Mucosa of stomach (tissue), 1 donor: ENCODE measurements at regions not wholly inside any gene's neighbourhood (a gene's known extent, or its start where the extent isn't known, plus 50 kb on each side); places are given as distances from the start of the nearest gene placed in this dataset.

Experiments
- H3K27me3 ChIP-seq: one replicate; pipeline ENCODE4 v1.7.0; 2013; ENCODE audit warnings: mild to moderate bottlenecking, low read length; ENCODE audit not compliant: control insufficient read depth, insufficient read depth
- H3K36me3 ChIP-seq: one replicate; pipeline ENCODE4 v1.7.0; 2013; ENCODE audit warnings: low read length; ENCODE audit not compliant: control insufficient read depth, insufficient read depth
- H3K4me1 ChIP-seq: one replicate; pipeline ENCODE4 v1.7.0; 2013; ENCODE audit warnings: mild to moderate bottlenecking, low read length; ENCODE audit not compliant: control insufficient read depth, insufficient read depth
- H3K4me3 ChIP-seq: one replicate; pipeline ENCODE4 v1.7.0; 2013; ENCODE audit warnings: low read length
- H3K9ac ChIP-seq: one replicate; pipeline ENCODE4 v1.7.0; 2013; ENCODE audit warnings: mild to moderate bottlenecking, low read length, moderate library complexity
- H3K9me3 ChIP-seq: one replicate; pipeline ENCODE4 v1.7.0; 2013; ENCODE audit warnings: mild to moderate bottlenecking, low read length, moderate library complexity; ENCODE audit not compliant: control insufficient read depth
- donor health status: Pancreatic carcinoma.

DNA sequence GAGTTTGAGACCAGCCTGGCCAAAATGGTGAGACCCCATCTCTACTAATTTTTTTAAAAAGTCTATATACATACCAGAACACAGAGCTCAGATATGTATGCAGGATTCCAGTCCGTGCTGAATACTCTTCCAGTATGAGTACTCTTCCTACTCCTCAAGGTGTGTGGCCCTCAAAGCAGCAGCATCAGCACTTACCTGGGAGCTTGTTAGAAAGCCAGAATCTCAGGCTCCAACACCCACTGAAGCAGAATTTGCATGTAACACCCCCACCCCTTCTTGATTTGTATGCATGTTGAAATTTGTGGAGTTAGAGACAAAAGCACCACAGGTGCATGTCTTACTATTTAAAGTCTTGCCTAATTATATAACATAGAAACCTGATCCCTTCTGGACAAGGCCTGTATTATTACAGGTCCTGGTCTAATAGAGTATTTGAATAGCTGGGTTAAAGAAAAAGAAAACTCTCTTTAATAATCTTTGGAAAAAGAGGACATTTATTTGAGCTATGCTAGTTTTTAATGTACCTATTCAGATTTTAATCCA is 50.3 kb upstream of the NFE2L2 start:
- Histone ChIP-seq H3K9ac (peak overlapping the region; percentile 12), H3K36me3 (no peaks in the 10 kb centered on the region), H3K27me3 (no peaks in the 10 kb centered on the region)

DNA sequence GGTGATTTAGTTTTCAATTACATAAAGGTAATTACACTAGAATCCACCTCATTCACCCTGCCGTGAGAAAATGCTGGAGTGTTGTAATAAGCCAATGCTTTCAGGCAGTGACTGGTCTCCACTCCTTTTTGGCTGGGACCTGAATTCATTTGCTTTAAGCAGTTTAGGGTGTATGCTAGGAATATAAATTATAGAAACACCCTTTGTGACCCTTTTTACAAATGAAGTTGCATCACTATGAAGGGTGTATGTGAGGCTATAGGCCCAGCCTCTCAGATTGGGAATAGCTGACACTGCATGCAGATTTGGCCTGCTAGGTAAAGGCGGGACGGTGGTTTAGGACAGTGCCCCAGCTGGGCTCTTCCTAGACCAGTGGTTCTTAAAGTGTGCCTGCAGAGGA is 50.8 kb upstream of the NFE2L2 start:
- H3K9ac ChIP-seq: no peak overlapping the region
- no peaks in the 10 kb centered on the region for H3K27me3 ChIP-seq
- H3K4me3 ChIP-seq: no peak overlapping the region
- no peaks in the 10 kb centered on the region for H3K9me3 ChIP-seq
- peaks cover 31% of the 10 kb centered on the region for H3K4me1 ChIP-seq
- no peaks in the 10 kb centered on the region for H3K36me3 ChIP-seq

More for the DNA sequence above, 50.3 kb upstream of the NFE2L2 start:
- Histone ChIP-seq H3K9me3 (no peaks in the 10 kb centered on the region), H3K4me1 (peaks cover 31% of the 10 kb centered on the region), H3K4me3 (no peak overlapping the region)

DNA sequence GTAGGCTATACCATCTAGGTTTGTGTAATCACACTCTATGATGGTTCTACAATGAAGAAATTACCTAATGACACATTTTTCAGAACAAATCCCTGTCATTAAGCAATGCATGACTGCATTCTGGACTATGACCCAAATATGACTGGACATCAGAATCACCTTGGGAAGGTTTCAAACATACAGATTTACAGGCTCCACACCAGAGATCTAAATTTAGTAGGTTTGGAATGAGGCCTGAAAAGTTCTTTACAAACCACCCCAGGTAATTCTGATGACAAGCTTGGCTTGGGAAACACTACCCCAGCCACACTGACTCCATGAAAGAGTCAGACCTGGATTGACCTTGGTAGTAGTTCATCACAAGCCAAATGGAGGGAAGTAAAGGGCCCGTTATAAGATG is 52.2 kb upstream of the NFE2L2 start:
- Histone ChIP-seq H3K9ac (no peak overlapping the region), H3K4me1 (peaks cover 31% of the 10 kb centered on the region), H3K36me3 (no peaks in the 10 kb centered on the region)

DNA sequence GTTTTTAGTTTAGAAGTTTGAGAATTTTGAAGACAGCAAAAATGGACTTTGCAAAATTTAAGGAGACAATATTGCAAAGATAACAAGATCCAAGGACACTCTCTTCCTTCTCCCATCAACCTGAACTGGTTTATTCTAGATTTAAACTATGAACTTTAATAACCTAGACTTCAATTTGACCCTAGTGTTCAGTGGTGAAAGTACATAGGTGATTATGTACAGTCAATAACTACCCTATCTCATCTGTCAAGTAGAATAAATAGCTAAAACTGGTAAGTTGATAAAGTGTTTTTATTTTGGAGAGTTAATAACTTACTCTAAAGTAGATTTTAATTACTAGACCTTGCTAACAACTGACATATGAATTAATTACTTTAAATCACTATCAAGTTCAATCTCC is 52.9 kb upstream of the NFE2L2 start:
- Histone ChIP-seq H3K4me1 (peaks cover 34% of the 10 kb centered on the region), H3K9ac (no peak overlapping the region), H3K4me3 (no peak overlapping the region), H3K9me3 (no peaks in the 10 kb centered on the region), H3K27me3 (no peaks in the 10 kb centered on the region), H3K36me3 (no peaks in the 10 kb centered on the region)

More for the DNA sequence above, 52.2 kb upstream of the NFE2L2 start:
- Histone ChIP-seq H3K9me3 (no peaks in the 10 kb centered on the region), H3K4me3 (no peak overlapping the region), H3K27me3 (no peaks in the 10 kb centered on the region)

DNA sequence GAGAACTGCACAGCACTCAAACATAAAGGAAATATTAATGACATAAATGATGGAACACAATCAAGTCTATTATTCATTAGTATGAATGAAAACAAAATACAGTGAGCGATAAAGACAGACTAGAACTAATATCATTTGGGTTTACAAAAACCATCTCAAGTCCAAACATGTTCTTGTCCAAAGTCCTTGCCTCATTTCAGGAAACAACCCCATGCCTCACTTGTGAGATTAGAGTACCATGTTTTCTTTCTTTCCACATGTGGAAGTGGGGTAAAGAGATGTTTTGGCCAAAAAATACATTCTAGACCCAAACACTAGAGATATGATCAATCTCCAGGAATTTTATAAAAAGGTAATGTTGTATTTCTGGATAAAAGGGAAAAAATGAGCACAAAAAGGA is 53.3 kb upstream of the NFE2L2 start:
- Histone ChIP-seq H3K36me3 (no peaks in the 10 kb centered on the region), H3K27me3 (no peaks in the 10 kb centered on the region), H3K9me3 (no peaks in the 10 kb centered on the region), H3K4me3 (no peak overlapping the region), H3K4me1 (peaks cover 38% of the 10 kb centered on the region), H3K9ac (no peak overlapping the region)

DNA sequence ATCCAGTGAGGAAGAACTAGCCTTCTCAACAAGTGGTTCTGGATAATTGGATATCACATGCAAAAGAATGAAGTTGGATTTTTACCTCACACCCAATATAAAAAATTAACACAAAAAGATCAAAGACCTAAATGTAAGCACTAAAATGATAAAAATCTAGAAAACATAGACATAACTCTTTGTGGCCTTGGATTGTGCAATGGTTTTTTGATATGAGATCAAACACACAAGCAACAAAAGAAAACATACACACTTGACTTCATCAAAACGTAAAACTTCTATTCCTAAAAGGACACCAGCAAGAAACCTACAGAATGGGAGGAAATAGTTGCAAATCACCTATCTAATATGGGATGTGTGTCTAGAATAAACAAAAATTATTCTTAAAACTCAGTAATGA is 54.1 kb upstream of the NFE2L2 start:
- Histone ChIP-seq H3K4me1 (peaks cover 46% of the 10 kb centered on the region), H3K36me3 (no peaks in the 10 kb centered on the region), H3K9ac (no peak overlapping the region), H3K27me3 (no peaks in the 10 kb centered on the region), H3K9me3 (no peaks in the 10 kb centered on the region), H3K4me3 (no peak overlapping the region)

DNA sequence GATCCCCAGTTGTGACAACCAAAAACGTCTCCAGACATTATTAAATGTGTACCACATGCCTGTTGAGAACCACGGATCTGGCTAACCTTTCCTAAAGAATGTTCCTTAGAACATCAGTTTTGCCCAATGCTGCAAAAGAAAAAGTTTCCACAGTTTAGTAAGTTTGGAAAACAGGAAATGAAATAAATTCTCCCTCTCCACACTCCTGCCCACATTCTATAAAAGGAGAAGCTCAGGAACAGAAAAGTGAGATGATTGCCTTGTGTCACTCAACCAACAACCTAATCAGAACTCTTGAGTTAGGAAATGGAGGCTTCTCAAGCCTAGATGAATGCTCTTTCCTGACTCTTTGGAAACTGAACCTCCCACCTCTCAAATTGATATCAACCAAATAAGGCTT is 56.1 kb upstream of the NFE2L2 start:
- no peak overlapping the region for H3K4me3 ChIP-seq
- no peaks in the 10 kb centered on the region for H3K9me3 ChIP-seq
- no peaks in the 10 kb centered on the region for H3K36me3 ChIP-seq
- no peaks in the 10 kb centered on the region for H3K27me3 ChIP-seq
- H3K4me1 ChIP-seq: peaks cover 53% of the 10 kb centered on the region
- no peak overlapping the region for H3K9ac ChIP-seq

DNA sequence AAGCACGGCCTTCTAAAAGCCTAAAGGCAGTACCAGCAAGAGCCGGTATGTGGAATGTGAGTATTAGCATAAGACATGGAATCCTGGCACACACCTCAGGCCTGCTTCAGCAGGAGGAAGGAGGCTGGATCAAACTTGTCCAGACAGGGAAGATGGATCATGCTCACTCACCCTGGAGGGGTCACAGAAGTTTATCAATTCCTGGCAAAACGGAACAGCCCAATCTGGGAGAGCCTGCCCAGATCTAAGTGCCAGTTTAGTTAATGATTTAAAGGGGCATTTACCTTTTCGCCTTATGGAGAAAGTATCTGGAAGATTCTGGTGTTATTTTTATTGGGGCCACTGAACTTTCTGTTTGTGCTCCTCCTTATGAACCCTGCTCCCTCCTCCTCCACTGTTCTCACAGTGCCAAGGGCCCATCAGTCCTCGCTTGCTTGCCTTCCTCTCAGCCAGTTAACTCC is 58.3 kb upstream of the NFE2L2 start:
- Histone ChIP-seq H3K9me3 (no peaks in the 10 kb centered on the region), H3K36me3 (no peaks in the 10 kb centered on the region), H3K27me3 (no peaks in the 10 kb centered on the region), H3K4me3 (no peak overlapping the region), H3K4me1 (peaks cover 55% of the 10 kb centered on the region), H3K9ac (no peak overlapping the region)

DNA sequence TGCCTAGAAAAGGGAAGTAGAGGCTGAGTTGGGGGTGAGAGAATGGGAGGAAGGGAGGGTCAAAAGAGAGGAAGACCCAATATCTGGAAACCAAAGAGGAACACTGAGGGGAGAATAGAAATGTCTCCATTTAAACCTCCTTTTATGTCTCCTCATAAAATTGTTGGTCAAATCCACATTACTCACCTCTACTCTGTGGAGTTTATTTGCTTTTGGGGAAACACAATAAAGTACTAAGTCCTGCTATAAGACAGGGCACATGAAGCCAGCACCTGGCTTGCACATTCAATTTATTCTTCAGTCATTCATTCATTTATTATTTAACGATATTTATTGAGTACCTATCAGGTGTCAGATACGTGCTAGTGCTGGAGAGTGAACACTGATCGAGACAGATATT is 60.3 kb upstream of the NFE2L2 start:
- Histone ChIP-seq H3K4me3 (no peak overlapping the region), H3K9me3 (no peaks in the 10 kb centered on the region), H3K27me3 (no peaks in the 10 kb centered on the region), H3K4me1 (peaks cover 56% of the 10 kb centered on the region), H3K36me3 (no peaks in the 10 kb centered on the region), H3K9ac (no peak overlapping the region)

DNA sequence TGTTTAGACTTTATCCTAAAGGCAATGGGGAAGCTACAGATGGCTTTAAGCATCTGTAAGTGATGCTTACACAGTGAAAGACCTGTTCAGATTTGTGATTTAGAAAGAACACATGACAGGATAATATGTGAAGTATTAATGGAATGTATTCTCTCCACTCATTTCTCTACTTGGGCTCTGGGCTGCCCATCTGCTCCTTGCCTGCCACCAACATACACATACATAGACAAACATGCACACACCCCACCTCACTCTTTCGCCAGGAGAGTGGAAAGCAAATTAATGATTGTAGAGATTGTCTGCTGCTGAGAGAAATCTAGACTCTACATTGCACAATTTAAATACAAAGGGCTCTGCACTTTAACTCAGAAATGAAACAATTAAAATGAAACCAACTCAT is 61.0 kb upstream of the NFE2L2 start:
- no peaks in the 10 kb centered on the region for H3K36me3 ChIP-seq
- H3K27me3 ChIP-seq: no peaks in the 10 kb centered on the region
- H3K4me1 ChIP-seq: peaks cover 63% of the 10 kb centered on the region
- H3K9me3 ChIP-seq: no peaks in the 10 kb centered on the region
- no peak overlapping the region for H3K4me3 ChIP-seq
- H3K9ac ChIP-seq: no peak overlapping the region

DNA sequence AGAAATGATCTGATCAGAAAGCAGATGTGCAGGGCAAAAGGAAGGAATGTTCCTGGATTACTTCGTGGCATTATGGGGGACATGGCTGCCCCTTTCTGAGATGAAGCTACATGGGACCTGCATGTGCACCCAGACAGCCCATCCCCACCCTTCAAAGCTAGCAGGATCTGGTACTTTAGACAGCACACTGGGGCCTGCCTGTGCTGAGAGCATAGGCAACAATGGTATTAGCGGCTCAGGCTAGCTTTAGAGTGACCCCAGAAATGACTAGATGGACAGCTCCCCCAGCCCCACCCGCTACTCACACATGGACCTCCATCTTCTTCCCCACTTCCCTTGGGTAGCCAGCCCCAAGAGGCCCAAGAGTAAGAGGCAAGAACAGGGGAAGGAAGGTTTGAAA is 61.5 kb upstream of the NFE2L2 start:
- Histone ChIP-seq H3K4me1 (peaks cover 65% of the 10 kb centered on the region), H3K4me3 (no peak overlapping the region), H3K36me3 (no peaks in the 10 kb centered on the region), H3K9ac (no peak overlapping the region), H3K9me3 (no peaks in the 10 kb centered on the region), H3K27me3 (no peaks in the 10 kb centered on the region)

DNA sequence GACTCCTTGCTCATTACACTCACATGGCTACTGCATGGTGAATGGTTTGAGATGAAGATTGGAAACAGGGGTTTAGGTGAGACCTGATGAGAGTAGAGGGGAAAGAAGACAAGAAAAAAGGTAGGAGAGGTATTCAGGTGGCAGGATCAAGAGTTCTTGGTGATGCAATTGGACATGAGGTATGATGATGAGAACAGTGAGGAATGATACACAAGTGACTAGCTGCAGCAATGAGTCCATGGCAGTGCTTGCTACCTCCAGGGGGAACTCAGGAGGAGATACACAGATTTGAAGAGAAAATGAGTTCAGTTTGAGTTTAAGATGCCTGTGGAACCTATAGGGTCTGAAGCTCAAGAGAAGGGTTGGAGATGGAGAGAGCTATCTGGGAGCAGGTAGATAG is 62.1 kb upstream of the NFE2L2 start:
- Histone ChIP-seq H3K9me3 (no peaks in the 10 kb centered on the region), H3K36me3 (no peaks in the 10 kb centered on the region)

DNA sequence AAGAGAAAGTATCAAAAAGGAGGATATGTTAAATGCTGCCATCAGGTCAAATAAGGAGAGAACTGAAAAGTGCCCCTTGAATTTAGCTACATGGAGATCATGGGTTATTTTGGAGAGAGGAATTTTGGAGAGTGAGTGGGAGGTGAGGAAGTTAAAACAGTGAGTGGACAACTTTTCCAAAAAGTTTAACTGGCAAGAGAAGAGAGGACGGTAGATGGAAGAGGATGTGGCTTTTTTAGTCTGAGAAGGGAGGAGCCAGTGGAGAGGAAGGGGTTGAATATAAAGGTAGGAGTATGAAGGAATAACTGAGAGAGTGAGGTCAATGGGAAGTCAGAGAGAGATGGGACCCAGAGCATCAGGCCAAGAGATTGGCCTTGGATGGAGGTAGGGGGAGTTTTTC is 62.5 kb upstream of the NFE2L2 start:
- Histone ChIP-seq H3K9ac (no peak overlapping the region), H3K27me3 (no peaks in the 10 kb centered on the region), H3K4me3 (no peak overlapping the region), H3K36me3 (no peaks in the 10 kb centered on the region), H3K4me1 (peaks cover 69% of the 10 kb centered on the region), H3K9me3 (no peaks in the 10 kb centered on the region)

More for the DNA sequence above, 62.1 kb upstream of the NFE2L2 start:
- Histone ChIP-seq H3K4me3 (no peak overlapping the region), H3K4me1 (peaks cover 65% of the 10 kb centered on the region), H3K9ac (no peak overlapping the region), H3K27me3 (no peaks in the 10 kb centered on the region)
